RCC 7860 (cell line): ENCODE measurements at regions not wholly inside any gene's neighbourhood (a gene's known extent, or its start where the extent isn't known, plus 50 kb on each side); places are given as distances from the start of the nearest gene placed in this dataset.
"Not testable (repeated sequence)": the region's sequence is repeated elsewhere in the genome, so short reads cannot be mapped to it uniquely, and the experiment has no call there.

Experiments
- DNase-seq: peaks from one replicate; pipeline ENCODE4 v3.0.0-alpha.2; 2015; ENCODE audit warnings: low spot score
- FAIRE-seq: peaks from 2 replicates; lab custom pipeline; 2012; peaks lifted over from hg19 to GRCh38; lab: Jason Lieb, UNC

DNA sequence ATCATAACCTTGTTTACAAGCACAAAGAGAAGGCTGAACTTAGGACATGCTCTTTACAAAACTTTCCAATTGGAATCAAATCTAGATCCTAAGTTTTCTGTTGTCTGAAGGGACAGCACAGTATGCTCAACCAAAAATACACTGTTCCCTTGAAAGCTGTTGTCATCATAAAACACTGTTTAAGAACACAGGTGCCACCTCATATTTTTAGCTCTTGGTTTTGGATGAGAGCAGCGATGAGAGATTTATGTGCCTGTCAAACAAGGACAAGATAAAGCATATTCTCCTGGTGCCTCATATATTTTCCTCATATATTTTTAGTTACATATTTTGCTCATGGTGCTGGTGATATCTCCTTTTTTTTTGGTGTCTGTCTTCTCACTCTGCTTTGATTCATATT, 788.4 kb downstream of the AACS start:
- DNase-seq (no peak), FAIRE-seq (no peak)

GRCh38 chr12:125856366-125856765, 791.1 kb downstream of the AACS start:
- FAIRE-seq: no peak
- DNase-seq: no peak

GRCh38 chr12:125856896-125857295, 791.7 kb downstream of the AACS start:
- FAIRE-seq (no peak), DNase-seq (no peak)

DNA sequence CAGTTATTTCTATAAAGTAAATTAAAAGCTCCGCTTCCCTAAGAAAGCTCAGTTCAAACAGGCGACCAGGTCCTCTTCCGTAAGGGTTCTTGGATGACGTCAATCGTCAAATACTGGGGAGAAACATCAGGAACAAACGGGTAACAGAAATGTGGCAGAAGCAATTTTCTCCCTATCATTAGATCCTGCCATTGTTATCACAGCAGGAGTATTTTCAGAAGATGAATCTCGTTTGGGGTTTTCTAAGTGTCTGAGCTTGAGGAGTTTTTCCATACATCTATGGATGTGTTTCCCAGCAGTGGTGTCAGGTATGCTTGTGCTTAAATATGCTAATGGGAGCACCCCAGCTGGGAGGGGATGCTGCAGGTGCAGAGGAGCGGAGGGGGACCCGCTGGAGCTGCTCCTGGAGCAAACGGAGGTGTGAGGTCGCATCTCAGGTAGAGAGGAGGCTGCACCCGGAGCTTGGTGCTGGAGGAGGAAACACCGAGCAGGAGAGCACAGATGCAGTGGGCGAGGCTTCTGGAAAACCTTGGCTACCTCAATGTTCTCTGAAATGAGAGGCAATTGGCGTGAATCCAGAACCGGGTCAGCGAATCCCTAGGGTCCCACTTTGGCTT, 795.5 kb downstream of the AACS start:
- no peak for DNase-seq
- FAIRE-seq: no peak

GRCh38 chr12:125861299-125862281, 796.4 kb downstream of the AACS start:
- DNase-seq (no peak), FAIRE-seq (no peak)

- FAIRE-seq, DNase-seq: not testable (repeated sequence)
Observed at GRCh38 chr12:125865236-125865635, 800.0 kb downstream of the AACS start.

DNA sequence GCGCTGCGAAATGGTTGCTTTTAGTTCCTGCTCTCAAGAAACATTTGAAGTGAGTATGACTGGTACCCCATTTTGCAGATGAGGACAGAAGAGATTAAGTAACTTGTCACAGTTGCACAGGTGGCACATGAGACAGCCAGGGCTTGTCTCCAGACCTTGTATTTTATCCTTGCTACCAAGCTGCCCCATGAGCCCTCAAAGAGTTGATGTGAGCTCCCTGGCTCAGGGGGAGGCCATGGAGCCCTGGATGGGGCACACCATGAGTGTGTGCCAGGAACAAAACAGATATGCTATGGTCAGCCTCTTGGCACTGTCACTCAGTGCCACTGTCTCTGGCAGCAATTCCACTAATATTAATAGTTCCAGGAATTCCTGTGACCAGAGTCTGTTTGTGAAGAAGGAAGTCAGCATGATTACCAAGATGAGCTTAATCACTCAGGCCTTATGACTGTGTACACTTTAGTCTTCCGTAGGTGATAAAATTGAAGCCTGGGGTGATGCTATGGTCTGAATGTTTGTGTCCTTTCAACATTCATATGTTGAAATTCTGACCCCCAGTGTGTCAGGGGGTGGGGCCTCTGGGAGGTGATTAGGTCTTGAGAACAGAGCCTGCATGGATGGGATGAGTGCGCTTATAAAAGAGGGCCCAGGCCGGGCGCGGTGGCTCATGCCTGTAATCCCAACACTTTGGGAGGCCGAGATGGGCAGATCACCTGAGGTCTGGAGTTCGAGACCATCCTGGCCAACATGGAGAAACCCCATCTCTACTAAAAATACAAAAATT, 806.8 kb downstream of the AACS start:
- FAIRE-seq (no peak), DNase-seq (no peak)

- no peak for FAIRE-seq
- peak; percentile 4 for DNase-seq
Observed at GRCh38 chr12:125873016-125873415, 807.8 kb downstream of the AACS start.

DNA sequence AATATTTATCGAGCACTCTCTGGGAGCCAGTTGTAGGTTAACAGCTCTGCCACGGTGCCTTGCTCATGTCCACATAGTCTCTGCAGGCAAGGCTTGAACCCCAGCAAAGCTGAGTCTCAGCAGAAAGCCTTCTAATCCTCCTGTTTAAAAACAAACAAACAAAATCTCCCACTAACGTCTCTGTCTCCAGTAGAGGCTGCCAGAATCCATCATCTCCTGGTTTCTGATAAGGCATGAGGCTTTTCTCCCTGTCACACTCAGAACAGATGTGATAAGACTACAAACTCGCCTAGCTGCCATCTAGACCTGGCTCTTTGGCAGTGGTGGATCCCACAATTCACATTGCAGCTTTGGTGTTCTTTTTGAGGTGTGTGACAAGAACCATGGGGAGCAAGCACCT, 813.2 kb downstream of the AACS start:
- FAIRE-seq: no peak

GRCh38 chr12:125882141-125882540, 816.9 kb downstream of the AACS start:
- DNase-seq: no peak
- FAIRE-seq: no peak

More for the DNA sequence above, 813.2 kb downstream of the AACS start:
- no peak for DNase-seq

DNA sequence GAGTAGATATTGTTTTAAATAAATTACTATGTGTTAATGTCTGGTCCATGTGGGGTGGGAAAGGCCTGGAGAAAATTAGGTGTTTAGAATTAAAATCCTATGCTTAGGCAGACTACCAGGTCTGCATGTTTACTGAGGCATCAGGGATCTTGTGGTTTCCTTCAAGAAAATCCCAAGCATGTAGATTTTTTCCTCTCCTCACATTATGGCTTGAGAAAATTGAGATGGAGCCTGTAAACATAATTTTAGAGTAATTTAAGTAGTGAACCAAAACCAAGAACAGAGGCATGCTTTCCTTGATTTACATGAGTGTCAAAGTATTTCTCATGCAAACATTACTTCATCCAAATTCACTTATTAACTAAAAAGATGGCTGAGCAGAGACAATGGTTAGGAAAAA, 823.7 kb downstream of the AACS start:
- FAIRE-seq (no peak), DNase-seq (no peak)

DNA sequence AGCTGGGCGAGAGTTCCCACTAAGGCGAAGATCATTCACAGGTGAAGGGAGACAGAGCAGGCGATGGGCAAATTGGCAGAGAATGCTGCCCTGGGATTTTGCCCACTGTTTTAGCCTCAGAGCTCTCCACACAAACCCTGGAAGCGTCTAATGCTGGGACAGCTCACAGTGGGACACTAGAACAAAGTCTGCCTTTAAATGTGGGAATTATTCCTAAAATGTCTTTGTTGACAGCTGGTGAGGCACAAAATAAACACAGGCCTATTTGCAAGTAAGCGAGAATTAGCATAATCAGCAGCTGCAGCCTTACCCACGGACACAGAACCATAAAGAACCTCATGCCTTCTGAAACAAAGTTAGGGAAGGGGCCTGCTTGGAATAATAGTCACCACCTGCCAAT, 824.5 kb downstream of the AACS start:
- FAIRE-seq: no peak
- DNase-seq: no peak

GRCh38 chr12:125890366-125890905, 825.2 kb downstream of the AACS start:
- FAIRE-seq (no peak), DNase-seq (no peak)

GRCh38 chr12:125890971-125891370, 825.7 kb downstream of the AACS start:
- DNase-seq (no peak), FAIRE-seq (no peak)

DNA sequence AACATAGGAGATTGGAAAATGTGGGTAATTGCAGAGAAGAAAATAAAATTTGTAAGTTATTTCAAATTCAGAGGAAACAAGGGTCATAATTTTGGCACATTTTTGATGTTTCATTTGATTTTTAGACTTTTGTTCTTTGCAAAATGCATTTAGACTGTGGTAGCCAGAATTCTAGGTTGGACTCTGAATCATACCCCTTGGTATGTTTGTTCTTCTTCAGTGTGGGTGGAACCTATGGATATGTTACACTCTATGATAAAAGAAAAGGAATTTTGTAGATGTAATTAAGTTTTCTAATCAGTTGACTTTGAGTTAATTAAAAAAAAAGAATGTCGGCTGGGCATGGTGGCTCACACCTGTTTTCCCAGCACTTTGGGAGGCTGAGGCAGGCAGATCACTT, 827.0 kb downstream of the AACS start:
- FAIRE-seq (no peak), DNase-seq (no peak)

- FAIRE-seq (no peak), DNase-seq (no peak)
Observed at GRCh38 chr12:125902991-125903390, 837.8 kb downstream of the AACS start.

DNA sequence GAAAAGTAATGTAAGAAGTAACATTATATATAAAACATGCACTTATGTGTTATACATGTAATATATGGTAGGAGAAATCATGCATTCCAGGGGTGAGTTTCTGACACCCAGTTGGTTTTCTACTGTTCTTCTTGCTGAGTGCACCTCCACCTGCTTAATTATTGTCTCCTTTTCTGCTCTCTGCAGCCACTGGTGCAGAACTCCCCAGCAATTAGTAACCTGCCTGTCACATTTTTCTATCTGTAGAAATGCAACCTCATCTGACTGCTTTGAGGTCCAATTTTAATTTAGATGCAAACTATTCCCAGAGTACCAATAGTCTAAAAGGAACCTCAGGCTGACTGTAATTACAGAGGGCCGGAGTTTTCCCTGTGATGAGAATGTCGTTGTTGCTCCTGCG, 842.1 kb downstream of the AACS start:
- DNase-seq: no peak
- no peak for FAIRE-seq

DNA sequence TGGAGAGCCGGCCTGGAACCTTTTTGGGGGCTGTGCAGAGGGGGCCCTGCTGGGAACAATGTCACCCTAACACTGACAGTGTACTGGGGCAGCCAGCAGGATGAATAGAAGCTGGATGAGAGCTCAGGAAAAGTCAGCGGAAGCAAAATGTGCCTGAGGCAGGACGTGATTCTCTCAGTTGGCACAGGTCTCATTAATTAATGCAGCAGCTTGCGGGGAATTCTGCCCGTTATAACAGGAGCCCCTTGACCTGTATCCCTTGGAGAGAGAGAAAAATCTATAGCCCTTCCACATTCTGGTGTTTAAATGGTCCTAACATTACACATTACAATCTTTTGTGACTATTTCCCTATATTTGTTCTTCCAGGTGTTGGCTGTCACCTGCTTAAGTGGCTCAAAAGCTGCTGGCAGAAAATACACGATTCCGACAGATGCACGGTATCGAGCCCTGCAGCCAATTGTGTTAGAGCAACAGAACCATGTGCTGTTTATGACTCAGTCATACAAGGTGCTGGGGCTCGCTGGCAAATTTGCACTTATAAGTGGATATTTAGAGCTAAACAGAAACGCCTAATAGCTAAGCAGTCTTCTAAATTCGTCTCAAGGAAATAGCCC, 854.7 kb downstream of the AACS start:
- no peak for FAIRE-seq

DNA sequence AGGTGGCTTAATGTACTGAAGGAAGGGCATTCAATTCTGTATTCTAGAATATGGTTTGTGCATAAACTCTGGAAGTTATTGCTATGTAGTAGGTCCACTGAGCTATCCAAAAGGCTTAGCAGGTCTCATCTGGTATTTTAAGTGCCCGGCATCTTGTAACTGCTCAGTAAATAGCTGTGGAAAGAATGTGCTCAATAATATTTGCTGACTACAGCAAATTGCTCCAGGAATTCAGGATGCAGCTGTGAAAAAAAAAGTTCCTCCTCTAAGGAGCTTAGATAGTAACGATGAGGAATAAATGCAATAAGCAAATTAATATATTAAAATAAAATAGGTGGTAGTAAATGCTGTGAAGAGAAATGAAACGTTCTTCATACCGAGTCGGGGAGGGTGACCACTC, 857.1 kb downstream of the AACS start:
- DNase-seq: no peak

More for the DNA sequence above, 854.7 kb downstream of the AACS start:
- DNase-seq: no peak

DNA sequence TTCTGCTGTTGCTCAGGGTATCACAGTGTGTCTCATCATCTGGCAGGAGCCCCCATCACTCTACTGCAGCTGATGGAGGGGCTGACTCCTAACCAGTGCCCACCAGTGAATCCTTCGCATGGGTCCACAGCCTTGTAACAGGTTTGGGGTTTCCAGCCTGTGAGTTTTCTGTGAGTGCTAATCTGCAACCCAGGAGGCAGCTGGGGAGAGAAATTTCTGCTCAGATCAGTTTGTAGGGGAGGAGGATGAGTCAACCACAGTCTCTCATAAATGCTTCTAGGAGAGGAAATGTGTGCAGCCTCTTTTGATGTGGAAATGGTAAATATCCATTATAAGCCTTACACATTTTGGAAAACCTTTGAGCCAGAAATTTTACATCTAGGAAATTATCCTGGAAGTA, 871.3 kb downstream of the AACS start:
- DNase-seq: no peak
- FAIRE-seq: no peak

More for the DNA sequence above, 857.1 kb downstream of the AACS start:
- FAIRE-seq: no peak

- DNase-seq (no peak), FAIRE-seq (no peak)
Observed at GRCh38 chr12:125944446-125944845, 879.2 kb downstream of the AACS start.
